ENCODE measurements at regions not wholly inside any gene's neighbourhood (a gene's known extent, or its start where the extent isn't known, plus 50 kb on each side); places are given as distances from the start of the nearest gene placed in this dataset.
"Not testable (repeated sequence)": the region's sequence is repeated elsewhere in the genome, so short reads cannot be mapped to it uniquely, and the experiment has no call there.

DNA sequence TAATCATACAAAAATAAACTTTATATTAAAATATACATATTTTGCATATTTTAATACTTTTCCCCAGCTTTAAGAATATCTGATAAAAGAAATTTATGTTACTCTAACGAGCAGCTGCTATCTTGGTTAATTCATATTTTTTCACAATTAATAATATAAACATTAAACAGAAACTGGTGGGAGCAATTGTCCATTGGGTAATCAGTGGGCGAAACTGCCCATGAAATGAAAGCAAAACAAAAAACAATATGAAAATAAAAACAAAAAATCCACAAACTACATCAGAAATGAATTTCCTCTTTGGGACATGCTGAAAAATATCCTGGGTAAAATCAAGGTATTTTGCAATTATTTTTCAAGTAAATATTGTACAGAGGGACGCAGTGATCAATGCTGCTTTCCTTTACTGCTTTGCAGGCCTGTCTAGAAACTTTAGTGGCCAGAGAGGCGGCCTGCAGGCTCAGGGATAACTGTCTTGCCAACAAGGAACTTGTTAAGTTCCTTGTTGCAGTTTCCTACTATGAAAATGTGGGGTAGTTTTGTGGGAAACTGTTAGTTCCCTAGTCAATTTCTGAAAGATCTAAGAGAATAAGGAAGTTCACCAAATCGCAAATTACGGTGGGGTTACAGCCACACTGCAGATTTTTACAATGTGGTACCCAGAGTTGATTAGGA lies 309.0 kb upstream of the PLGLB2 start:
- H3K27ac ChIP-seq (ENCODE audit: low read length); H3K27me3 ChIP-seq (ENCODE audit: low read depth, low read length); H3K9me3 ChIP-seq (ENCODE audit: control insufficient read depth in 1 of 2, low read length in 2 of 2); H3K4me1 ChIP-seq (ENCODE audit: control insufficient read depth in 1 of 2, insufficient read depth in 2 of 2, low read length in 2 of 2); H3K4me3 ChIP-seq (ENCODE audit: low read depth in 1 of 2, low read length in 2 of 2); H3K36me3 ChIP-seq (ENCODE audit: control insufficient read depth in 1 of 2, insufficient read depth in 2 of 2, low read length in 2 of 2): not testable (repeated sequence)

DNA sequence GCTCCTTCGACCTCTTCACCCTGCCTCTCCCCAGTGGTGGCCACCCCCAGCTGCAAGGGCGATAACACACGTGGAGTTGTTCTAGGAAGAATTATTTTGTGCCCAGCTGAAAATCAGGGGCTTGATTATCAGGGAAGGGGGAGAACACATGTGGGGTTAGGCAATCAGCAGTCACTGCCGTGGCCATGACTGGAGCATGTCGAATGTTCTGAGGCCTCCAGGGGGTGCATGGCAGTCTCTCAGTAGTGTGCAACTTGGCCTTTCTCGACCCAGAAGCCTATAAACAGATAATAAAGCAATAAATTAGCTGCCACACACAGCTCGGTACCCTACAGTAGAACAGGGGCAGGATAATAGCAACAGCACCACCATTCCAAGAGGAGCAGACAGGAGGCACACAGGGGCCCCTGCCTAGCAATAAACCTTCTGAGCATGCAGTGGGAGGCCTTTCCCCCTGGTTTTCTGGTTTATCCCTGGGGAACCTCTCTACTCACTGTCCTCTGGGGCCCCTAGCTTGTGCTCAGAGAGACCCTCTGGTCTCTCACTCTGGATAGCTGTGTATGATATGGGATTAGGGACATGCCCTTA lies 308.2 kb upstream of the PLGLB2 start:
- not testable (repeated sequence) for H3K4me3 ChIP-seq (ENCODE audit: low read depth in 1 of 2, low read length in 2 of 2); H3K4me1 ChIP-seq (ENCODE audit: control insufficient read depth in 1 of 2, insufficient read depth in 2 of 2, low read length in 2 of 2); H3K9me3 ChIP-seq (ENCODE audit: control insufficient read depth in 1 of 2, low read length in 2 of 2); H3K36me3 ChIP-seq (ENCODE audit: control insufficient read depth in 1 of 2, insufficient read depth in 2 of 2, low read length in 2 of 2); H3K27me3 ChIP-seq (ENCODE audit: low read depth, low read length); H3K27ac ChIP-seq (ENCODE audit: low read length)

DNA sequence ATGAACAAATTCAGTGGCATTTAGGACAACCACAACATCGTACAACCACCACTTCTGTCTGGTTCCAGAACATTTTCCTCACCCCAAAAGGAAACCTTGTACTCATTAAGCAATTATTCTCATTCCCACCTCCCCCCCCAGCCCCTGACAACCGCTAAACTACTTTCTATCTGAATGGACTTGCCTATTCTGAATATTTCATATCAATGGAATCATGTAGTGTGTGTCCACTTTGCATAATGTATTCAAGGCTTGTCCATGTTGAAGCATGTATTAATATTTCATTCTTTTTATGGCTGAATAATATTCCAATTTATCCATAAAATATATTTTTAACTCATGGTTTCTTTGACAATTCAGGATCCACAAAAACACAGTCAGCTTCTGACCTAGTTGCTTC lies 307.2 kb upstream of the PLGLB2 start:
- not testable (repeated sequence) for H3K27ac ChIP-seq (ENCODE audit: low read length); H3K4me3 ChIP-seq (ENCODE audit: low read depth in 1 of 2, low read length in 2 of 2); H3K9me3 ChIP-seq (ENCODE audit: control insufficient read depth in 1 of 2, low read length in 2 of 2); H3K27me3 ChIP-seq (ENCODE audit: low read depth, low read length); H3K36me3 ChIP-seq (ENCODE audit: control insufficient read depth in 1 of 2, insufficient read depth in 2 of 2, low read length in 2 of 2); H3K4me1 ChIP-seq (ENCODE audit: control insufficient read depth in 1 of 2, insufficient read depth in 2 of 2, low read length in 2 of 2)

DNA sequence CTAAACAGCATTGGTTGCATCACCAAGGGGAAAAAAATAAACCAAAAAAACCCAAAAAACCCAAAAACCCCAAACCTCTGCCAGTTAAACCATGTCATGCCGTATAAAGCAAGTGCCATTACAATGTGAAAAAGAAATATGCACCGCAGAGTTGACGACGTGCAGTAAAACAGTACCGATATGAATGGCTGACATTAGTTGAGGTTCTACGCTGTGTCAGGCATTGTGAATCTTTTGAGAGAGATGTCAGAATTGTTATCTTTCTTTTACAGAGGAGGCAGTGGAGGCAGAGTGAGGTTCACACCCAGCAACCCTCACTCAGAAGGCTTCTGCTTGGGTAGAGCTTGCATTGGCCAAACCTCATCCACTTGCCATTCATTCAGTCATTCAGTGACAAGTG lies 306.5 kb upstream of the PLGLB2 start:
- H3K27me3 ChIP-seq (ENCODE audit: low read depth, low read length); H3K36me3 ChIP-seq (ENCODE audit: control insufficient read depth in 1 of 2, insufficient read depth in 2 of 2, low read length in 2 of 2); H3K4me1 ChIP-seq (ENCODE audit: control insufficient read depth in 1 of 2, insufficient read depth in 2 of 2, low read length in 2 of 2); H3K27ac ChIP-seq (ENCODE audit: low read length); H3K9me3 ChIP-seq (ENCODE audit: control insufficient read depth in 1 of 2, low read length in 2 of 2); H3K4me3 ChIP-seq (ENCODE audit: low read depth in 1 of 2, low read length in 2 of 2): not testable (repeated sequence)

DNA sequence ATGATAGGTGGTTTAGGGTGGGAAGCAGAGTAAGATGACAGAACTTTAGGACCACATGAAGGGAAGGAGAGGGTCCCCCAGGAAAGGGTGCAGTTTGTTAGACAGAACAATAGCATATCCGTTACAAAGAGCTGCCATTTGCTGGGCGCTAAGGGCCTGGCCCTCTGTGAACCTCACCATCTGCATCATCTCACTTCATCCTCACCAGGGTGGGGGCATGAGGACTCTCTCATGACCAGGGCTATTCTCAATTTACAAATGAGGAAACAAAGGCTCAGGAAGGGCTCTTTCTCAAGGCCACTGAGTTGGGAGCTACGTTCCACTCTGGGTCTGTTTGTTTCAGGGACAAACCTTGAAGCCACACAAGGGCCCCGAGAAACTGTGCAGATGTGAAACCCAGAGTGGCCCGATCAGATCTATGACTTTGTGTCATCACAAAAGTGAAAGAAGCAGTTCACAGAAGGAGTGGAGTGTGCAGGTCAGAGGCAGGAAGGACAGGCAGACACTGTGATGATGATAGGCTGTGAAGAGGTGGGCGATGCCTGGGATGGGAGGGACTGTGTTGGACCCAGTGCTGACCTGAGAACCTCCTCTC lies 304.8 kb upstream of the PLGLB2 start:
- not testable (repeated sequence) for H3K4me1 ChIP-seq (ENCODE audit: control insufficient read depth in 1 of 2, insufficient read depth in 2 of 2, low read length in 2 of 2); H3K36me3 ChIP-seq (ENCODE audit: control insufficient read depth in 1 of 2, insufficient read depth in 2 of 2, low read length in 2 of 2); H3K4me3 ChIP-seq (ENCODE audit: low read depth in 1 of 2, low read length in 2 of 2); H3K9me3 ChIP-seq (ENCODE audit: control insufficient read depth in 1 of 2, low read length in 2 of 2); H3K27me3 ChIP-seq (ENCODE audit: low read depth, low read length); H3K27ac ChIP-seq (ENCODE audit: low read length)

DNA sequence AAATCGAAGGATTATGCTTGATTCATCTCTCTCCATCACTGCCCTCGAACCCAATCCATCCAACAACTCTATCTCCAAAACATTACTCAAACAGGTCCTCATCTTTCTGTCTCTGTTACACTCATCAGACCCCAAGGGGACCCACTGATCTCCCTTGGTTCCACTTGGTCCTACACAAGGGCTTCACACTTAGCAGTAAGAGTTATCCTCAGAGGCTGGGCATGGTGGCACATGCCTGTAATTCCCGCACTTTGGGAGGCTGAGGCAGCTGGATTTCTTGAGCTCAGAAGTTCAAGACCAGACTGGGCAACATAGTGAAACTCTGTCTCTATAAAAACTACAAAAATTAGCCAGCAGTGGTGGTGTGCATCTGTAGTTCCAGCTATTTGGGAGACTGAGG lies 302.9 kb upstream of the PLGLB2 start:
- not testable (repeated sequence) for H3K27ac ChIP-seq (ENCODE audit: low read length); H3K27me3 ChIP-seq (ENCODE audit: low read depth, low read length); H3K4me1 ChIP-seq (ENCODE audit: control insufficient read depth in 1 of 2, insufficient read depth in 2 of 2, low read length in 2 of 2); H3K9me3 ChIP-seq (ENCODE audit: control insufficient read depth in 1 of 2, low read length in 2 of 2); H3K4me3 ChIP-seq (ENCODE audit: low read depth in 1 of 2, low read length in 2 of 2); H3K36me3 ChIP-seq (ENCODE audit: control insufficient read depth in 1 of 2, insufficient read depth in 2 of 2, low read length in 2 of 2)

DNA sequence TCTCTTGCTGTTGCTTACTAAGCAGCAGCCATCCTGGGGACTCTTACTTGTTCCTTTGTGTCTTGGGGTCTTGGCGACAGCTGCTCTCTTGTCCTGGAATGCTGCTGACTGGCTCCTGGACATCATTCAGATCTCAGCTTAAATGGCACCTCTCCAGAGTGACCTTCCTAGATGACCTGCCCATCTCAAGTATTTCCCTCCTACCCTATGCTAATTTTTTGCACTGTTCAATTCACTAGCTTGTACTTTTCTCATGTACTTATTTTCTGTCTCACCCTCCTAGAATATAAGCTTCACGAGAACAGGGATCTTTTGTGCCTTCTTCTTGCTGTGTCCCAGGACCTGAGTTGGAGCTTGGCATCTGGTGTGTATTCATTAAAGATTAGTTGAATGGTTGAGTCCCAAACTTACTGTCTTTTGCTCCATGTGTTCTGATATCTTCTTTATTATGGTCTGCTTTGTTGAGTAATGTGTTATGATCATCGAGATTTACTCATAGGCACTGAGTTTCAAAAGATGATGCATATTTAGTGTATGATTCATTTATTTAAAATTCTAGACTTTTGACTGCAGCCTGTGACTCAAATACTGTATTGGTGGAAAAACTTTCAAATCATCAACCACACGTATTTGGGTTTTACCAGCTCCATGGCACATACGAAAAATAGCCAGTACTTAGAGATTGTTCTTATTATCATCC lies 302.1 kb upstream of the PLGLB2 start:
- H3K27me3 ChIP-seq (ENCODE audit: low read depth, low read length); H3K36me3 ChIP-seq (ENCODE audit: control insufficient read depth in 1 of 2, insufficient read depth in 2 of 2, low read length in 2 of 2); H3K9me3 ChIP-seq (ENCODE audit: control insufficient read depth in 1 of 2, low read length in 2 of 2); H3K4me3 ChIP-seq (ENCODE audit: low read depth in 1 of 2, low read length in 2 of 2); H3K27ac ChIP-seq (ENCODE audit: low read length); H3K4me1 ChIP-seq (ENCODE audit: control insufficient read depth in 1 of 2, insufficient read depth in 2 of 2, low read length in 2 of 2): not testable (repeated sequence)

DNA sequence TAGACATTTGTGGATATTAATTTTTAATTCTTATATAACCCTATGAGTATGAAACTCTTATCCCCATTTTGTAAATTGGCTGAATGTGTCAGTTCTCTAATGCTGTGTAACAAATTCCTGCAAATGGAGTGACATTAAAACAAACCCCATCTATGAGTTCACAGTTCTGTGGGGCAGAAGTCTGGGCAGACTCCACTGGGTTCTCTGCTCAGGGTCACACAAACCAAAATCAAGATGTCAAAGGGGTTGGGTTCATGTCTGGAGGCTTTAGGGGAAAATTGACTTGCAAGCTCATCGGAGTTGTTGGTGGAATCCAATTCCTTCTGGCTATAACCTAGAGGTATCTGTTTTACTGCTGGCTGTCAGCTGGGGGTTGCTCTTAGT lies 301.6 kb upstream of the PLGLB2 start:
- not testable (repeated sequence) for H3K4me1 ChIP-seq (ENCODE audit: control insufficient read depth in 1 of 2, insufficient read depth in 2 of 2, low read length in 2 of 2); H3K9me3 ChIP-seq (ENCODE audit: control insufficient read depth in 1 of 2, low read length in 2 of 2); H3K27ac ChIP-seq (ENCODE audit: low read length); H3K27me3 ChIP-seq (ENCODE audit: low read depth, low read length); H3K36me3 ChIP-seq (ENCODE audit: control insufficient read depth in 1 of 2, insufficient read depth in 2 of 2, low read length in 2 of 2); H3K4me3 ChIP-seq (ENCODE audit: low read depth in 1 of 2, low read length in 2 of 2)

DNA sequence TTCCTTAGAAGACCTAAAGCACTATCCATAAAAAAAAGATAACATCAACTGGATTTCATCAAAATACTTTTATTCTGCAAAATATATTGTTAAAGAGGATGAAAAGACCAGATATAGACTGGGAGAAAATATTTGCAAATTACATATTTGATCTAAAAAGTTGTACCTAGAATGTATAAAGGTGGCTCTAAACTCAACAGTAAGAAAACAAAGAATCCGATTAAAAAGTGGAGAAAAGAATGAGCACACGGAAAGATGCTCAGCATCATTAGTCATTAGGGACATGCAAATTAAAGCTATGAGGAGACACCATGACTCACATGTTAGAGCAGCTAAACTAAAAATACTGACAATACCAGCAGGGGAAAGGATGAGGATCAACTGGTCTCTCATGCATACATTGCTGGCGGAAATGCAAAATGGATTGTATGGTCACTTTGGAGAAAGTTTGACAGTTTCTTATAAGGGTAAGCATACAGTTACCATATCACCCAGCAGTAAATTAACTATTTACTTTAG lies 298.4 kb upstream of the PLGLB2 start:
- H3K27ac ChIP-seq (ENCODE audit: low read length); H3K4me3 ChIP-seq (ENCODE audit: low read depth in 1 of 2, low read length in 2 of 2); H3K9me3 ChIP-seq (ENCODE audit: control insufficient read depth in 1 of 2, low read length in 2 of 2); H3K4me1 ChIP-seq (ENCODE audit: control insufficient read depth in 1 of 2, insufficient read depth in 2 of 2, low read length in 2 of 2); H3K27me3 ChIP-seq (ENCODE audit: low read depth, low read length); H3K36me3 ChIP-seq (ENCODE audit: control insufficient read depth in 1 of 2, insufficient read depth in 2 of 2, low read length in 2 of 2): not testable (repeated sequence)

DNA sequence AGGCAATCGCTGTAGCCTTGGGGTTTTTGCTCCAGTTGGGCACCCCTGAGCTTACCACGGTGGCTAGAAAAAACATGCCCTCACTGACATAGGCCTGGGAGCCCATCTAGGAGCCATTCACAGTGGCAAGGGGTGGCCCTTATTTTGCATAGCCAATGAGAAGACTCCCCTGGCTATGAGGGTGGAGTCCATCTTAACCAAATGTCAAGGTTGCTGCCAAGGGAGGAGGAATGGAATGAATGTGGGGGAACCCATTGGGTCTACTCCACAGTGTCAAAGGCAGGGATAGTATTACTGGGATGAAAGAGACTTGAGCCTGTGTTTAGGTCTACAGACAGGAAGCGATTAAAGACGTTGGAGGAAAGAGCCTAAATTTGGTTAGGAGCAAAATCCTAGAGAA lies 295.7 kb upstream of the PLGLB2 start:
- H3K4me1 ChIP-seq (ENCODE audit: control insufficient read depth in 1 of 2, insufficient read depth in 2 of 2, low read length in 2 of 2); H3K36me3 ChIP-seq (ENCODE audit: control insufficient read depth in 1 of 2, insufficient read depth in 2 of 2, low read length in 2 of 2); H3K4me3 ChIP-seq (ENCODE audit: low read depth in 1 of 2, low read length in 2 of 2); H3K9me3 ChIP-seq (ENCODE audit: control insufficient read depth in 1 of 2, low read length in 2 of 2); H3K27ac ChIP-seq (ENCODE audit: low read length); H3K27me3 ChIP-seq (ENCODE audit: low read depth, low read length): not testable (repeated sequence)

DNA sequence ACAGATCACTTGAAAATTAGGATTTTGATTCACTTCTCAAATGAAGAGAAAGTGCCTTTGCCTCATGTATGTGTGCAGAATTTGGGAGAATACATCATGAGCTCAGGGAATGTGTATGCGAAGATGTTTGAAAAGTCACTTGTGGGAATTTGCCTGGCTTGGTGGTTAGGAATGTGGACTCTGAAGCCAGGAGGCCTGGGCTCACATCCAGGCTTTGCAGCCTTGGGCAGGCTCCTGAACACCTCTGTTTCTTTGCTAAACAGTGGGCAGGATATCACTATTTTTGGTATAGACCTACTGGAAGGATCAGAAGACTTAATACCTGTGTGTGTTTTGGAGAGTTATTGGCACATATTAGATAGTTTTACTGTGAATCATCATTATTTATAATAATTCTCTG lies 295.0 kb upstream of the PLGLB2 start:
- H3K4me3 ChIP-seq (ENCODE audit: low read depth in 1 of 2, low read length in 2 of 2); H3K36me3 ChIP-seq (ENCODE audit: control insufficient read depth in 1 of 2, insufficient read depth in 2 of 2, low read length in 2 of 2); H3K27me3 ChIP-seq (ENCODE audit: low read depth, low read length); H3K4me1 ChIP-seq (ENCODE audit: control insufficient read depth in 1 of 2, insufficient read depth in 2 of 2, low read length in 2 of 2); H3K9me3 ChIP-seq (ENCODE audit: control insufficient read depth in 1 of 2, low read length in 2 of 2); H3K27ac ChIP-seq (ENCODE audit: low read length): not testable (repeated sequence)
